ENCODE measurements at regions not wholly inside any gene's neighbourhood (a gene's known extent, or its start where the extent isn't known, plus 50 kb on each side); places are given as distances from the start of the nearest gene placed in this dataset.
"Not testable (repeated sequence)": the region's sequence is repeated elsewhere in the genome, so short reads cannot be mapped to it uniquely, and the experiment has no call there.

DNA sequence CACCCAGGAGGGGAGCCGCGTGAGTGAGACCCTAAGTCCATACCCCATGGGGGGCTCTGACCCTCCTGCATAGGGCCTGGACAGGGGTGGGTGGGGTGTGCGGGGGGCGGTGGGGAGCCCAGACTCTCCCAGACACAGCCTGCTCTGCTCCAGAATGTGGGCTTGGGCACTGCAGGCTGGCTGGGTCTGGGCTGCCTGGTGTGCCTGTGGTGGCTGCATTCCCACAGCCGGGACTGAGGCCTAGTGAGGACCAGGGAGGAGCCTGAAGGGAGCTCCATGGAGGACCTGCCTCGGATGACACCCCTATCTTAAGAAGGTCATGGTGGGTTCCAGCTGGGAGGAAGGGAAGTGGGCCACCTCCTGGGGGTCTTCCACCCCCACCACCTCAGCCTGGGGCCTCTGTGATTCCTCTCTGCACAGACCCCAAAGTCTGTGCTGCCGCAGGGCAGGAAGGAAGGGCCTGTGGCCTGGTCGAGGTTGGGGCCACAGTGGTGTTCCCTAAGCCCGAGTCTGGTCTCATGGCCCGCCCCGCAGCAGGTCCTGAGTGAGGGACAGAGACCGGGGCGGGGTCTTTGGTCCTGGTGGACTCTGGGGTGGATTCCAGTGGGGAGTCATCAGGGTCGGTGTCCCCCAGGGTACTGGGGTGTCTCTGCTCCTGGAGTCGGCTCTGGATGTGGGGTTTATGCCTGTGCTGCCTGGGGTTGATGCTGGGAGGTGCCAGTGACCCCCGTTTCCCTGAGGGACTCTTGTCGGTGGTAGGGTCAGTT lies 392.3 kb downstream of the TMEM121 start:
- no peak overlapping the region for H3K4me3 ChIP-seq (ENCODE audit: low read length)
- no peak for DNase-seq (ENCODE audit: low read depth)
- TF ChIP-seq, protein P1, sequence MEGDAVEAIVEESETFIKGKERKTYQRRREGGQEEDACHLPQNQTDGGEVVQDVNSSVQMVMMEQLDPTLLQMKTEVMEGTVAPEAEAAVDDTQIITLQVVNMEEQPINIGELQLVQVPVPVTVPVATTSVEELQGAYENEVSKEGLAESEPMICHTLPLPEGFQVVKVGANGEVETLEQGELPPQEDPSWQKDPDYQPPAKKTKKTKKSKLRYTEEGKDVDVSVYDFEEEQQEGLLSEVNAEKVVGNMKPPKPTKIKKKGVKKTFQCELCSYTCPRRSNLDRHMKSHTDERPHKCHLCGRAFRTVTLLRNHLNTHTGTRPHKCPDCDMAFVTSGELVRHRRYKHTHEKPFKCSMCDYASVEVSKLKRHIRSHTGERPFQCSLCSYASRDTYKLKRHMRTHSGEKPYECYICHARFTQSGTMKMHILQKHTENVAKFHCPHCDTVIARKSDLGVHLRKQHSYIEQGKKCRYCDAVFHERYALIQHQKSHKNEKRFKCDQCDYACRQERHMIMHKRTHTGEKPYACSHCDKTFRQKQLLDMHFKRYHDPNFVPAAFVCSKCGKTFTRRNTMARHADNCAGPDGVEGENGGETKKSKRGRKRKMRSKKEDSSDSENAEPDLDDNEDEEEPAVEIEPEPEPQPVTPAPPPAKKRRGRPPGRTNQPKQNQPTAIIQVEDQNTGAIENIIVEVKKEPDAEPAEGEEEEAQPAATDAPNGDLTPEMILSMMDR (conservative IDR thresholded peaks at IDR 0.05; ENCODE audit: low read depth, low read length), result no peak

DNA sequence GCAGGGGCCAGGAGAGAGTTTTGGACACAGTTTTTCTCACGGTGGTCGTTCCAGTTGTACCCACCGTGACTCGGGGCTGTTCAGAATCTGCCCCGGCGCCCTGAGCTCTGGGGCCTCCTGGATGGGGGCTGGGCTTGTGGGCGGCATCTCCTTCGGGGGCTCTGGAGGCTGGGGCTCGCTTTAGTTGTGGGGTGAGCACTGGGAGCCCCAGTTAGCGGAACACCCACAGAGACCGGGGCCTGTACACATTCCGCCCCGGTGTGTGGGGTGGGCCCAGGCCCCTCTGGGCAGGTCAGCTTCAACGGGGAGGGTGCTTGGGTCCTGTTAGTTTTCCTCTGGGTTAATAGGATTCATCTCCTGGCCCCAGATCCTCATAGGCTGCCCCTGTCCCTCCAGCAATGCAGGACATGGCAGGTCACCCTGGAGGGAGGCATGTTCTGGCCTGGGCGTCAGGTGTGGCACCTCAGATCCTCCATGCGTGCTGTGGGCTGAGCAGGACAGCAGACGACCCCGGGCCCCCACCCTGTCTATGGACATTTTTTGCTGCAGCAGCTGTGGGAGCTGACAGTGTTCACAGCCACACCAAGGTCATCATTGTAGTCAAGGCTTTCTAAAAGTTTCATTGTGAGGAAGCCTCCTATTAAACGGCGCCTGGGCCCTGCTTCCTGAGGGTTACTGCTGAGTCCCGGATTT lies 393.2 kb downstream of the TMEM121 start:
- H3K4me3 ChIP-seq (ENCODE audit: low read length), result no peak overlapping the region
- TF ChIP-seq, protein P1 (conservative IDR thresholded peaks at IDR 0.05; ENCODE audit: low read depth, low read length), result no peak
- no peak for DNase-seq (ENCODE audit: low read depth)

DNA sequence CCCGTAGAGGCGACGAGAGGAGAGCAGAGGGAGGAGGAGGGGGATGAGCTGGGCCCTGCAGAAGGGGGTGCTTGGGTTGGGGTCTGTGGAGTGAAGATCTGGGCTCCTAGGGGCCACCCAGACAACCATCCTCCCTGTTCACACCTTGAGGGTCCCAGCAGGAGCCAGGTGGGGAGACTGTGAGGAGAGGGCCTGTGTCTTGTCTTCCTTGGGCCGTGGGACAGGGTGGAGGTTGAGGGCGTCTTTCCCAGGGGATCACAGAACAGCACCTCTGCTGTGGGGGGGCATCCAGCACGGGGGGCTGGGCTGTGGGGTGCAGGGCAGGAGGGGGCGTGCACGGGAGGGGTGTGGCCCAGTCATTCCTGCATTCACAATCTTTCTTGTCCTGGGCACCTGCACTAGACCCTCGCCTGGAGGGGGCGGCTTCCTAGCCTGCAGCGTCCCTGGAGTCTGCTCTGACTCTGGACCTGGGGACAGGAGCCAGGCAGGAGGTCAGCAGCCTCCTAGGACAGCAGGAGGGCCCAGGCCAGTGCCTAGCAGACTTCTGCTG lies 393.8 kb downstream of the TMEM121 start:
- not testable (repeated sequence) for DNase-seq (ENCODE audit: low read depth); H3K4me3 ChIP-seq (ENCODE audit: low read length)

DNA sequence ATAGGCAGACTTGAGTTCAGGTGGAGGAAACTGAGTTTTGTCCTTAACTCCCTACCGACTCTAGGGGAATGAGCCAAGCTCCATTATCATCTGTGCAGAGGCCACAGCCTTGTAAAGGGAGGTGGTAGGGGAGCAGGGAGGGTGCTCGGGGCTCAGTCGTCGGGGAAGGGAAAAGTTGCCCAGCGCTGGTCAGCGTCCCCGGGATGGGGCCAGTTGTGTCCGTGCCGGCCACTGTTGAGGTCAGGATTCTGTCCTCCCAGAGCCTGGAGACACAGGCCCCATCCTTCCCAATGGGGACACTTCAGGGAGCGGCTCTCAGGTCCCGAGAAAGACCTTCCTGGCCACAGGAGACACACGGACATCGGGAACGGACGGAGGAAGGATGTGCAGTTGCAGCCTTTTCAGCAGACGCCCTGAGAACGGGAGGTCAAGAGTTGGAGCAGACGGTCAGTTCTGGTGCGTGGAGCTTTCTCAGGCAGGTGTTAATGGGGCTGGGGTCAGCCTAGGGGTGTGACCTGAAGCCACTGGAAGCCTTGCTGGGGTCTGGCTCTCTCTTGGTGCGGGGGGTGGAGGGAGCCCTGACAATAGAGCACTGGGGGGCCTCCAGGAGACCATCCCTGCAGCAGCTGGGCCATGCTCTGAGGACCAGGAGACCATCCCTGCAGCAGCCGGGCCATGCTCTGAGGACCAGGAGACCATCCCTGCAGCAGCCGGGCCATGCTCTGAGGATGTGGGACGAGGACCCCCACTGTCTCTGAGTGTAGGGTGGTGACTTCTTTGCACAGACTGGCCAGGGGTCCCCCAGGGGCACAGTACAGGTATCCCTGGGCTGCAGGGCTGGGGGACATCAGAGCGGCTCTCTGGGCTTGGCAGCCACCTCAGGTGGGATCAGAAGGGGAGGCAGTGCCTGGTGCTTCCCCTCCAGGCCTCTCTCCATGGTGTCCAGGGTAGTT lies 394.7 kb downstream of the TMEM121 start:
- DNase-seq (ENCODE audit: low read depth); H3K4me3 ChIP-seq (ENCODE audit: low read length): not testable (repeated sequence)

DNA sequence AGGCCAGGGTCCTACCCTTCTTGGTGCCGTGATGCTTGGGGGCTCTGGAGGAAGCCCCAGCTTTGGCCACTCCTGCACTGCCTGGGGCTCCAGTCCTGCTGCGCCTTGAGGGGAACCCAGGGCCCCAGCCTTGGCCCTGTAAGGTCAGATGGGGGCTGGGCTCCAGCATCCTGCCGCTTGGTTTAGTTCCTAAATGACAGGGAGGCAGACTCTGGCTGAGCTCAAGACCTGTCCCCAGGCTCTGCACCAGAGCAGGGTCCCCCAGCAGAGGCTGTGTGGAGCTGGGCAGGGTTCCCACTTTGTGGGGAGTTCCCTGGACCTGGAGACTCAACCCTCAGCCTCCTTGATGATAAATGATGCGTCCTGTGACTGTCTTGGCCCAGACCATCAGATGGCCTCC lies 395.4 kb downstream of the TMEM121 start:
- H3K4me3 ChIP-seq (ENCODE audit: low read length); DNase-seq (ENCODE audit: low read depth): not testable (repeated sequence)

DNA sequence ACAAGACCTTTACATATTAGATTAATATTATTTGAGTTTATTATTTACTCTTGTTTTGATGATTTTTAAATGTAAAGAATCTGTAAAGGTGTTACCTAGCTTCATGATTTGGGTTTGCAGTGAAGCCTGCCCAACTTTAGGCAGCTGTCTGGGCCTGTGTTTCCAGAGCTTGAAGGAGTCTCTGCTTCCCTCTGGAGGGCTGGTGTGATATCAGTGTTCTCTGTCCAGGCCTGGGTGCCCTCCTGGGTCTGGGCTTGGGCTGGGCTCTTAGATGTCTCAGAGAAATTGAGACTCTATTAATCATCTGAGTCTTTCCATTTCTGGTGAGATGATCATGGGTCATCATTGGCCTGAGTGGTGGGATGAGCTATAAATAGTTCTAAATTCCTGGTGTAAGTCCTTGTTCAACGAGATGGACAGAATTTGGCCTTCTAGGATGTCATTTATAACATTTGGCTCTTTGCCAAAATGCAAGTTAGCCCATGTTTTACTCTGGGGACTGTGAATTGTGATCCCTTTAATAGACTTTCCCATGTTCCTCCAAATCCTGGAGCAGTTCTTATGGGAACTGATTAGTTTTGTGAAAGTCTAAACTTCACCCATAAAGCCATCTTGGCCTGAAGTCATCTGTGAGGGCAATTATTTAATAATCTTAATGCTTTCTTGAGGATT lies 397.3 kb downstream of the TMEM121 start:
- not testable (repeated sequence) for H3K4me3 ChIP-seq (ENCODE audit: low read length); DNase-seq (ENCODE audit: low read depth)

DNA sequence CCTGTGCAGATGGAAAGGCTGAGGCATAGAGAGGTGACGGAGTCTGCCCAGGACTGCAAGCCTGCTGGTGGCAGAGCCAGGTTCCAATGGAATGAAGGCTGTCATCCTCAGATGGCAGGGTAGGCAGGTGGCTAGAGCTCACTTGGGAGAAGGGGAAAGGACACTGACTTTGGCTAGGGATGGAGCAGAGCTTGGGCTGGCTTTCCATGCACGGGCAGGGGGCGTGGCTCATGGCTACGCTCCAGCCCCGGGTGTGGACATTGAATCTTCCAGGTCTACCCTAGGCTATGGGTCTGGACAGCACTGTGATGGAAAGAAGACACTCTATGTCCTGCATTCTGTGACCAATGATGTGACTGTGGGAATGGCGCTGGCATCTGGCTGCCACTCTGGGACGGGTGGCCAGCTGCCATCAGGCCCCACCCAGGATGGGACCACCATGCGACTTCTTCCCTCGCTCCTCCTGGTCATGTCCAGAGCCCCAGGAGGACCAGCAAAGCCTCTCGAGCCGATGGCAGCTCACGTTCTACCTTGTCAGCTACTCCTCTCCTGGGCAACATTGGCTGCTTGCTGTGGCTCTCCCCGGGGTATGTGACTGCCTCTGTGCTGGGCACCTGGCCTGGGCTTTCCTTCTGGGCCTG lies 398.7 kb downstream of the TMEM121 start:
- H3K4me3 ChIP-seq (ENCODE audit: low read length), result no peak overlapping the region
- TF ChIP-seq, protein P1 (conservative IDR thresholded peaks at IDR 0.05; ENCODE audit: low read depth, low read length), result no peak
- DNase-seq (ENCODE audit: low read depth), result no peak

DNA sequence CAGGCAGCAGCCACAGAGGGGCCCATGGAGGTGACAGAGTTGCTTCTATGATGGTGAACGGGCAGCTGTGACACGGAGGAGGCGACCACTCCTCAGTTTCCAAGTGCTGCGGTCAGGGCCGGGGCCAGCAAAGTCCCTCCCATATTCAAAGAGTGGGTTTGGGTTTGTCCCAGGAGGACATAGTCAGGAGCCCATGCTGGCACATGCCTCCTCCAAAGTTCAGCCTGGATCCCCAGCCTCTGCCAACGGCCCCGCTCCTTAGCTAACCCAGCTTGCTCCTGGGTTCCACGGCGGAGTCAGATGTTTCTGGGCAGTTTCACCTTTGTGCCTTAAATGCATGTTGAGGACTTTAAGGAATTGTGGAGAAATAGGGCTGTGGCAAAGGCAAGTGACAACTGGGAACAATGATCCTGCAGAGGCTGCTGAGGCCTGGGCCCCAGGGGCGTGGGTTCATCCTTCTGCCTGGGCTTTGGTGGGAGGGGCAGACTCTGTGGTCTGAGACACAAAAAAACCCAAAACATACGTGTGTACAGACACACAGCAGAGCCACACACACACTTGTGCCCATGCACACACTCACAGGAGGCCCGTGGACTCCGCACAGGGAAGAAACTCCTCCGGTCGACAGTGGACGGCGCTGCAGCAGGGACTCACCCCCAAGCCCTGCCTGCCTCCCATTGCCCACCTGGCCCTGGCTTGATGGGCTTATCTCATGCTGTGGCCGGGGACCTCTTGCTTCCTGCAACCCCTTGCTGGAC lies 399.4 kb downstream of the TMEM121 start:
- DNase-seq (ENCODE audit: low read depth), result no peak
- no peak overlapping the region for H3K4me3 ChIP-seq (ENCODE audit: low read length)
- TF ChIP-seq, protein P1 (conservative IDR thresholded peaks at IDR 0.05; ENCODE audit: low read depth, low read length), result no peak
